A549 (cell line): ENCODE measurements at regions not wholly inside any gene's neighbourhood (a gene's known extent, or its start where the extent isn't known, plus 50 kb on each side); places are given as distances from the start of the nearest gene placed in this dataset.

Experiments used
- ATAC-seq, 2 experiments: fragments of 200-7000 bp in 1 of 2; fragments of >200 bp in 1 of 2; cut with Nextera tagmentation in 1 of 2; cut with Tn5 transposase in 1 of 2; 3 replicates each; pipeline versions ENCODE4 v1.8.0 to v1.9.1; 2018 to 2020; ENCODE audit warnings: mild to moderate bottlenecking in 1 of 2, moderate library complexity in 1 of 2
- CTCF ChIA-PET: fragments of 300-600 bp; sonication (Branson Sonifier 250); formaldehyde crosslinking; extraction: SDS; loops from one replicate; lab custom pipeline; 2021; ENCODE audit warnings: antibody characterized with exemption, inconsistent platforms; lab: Yijun Ruan, JAX
- POLR2A ChIA-PET: fragments of 350-600 bp; formaldehyde crosslinking; extraction: SDS; loops from one replicate; lab custom pipeline; 2021; ENCODE audit warnings: antibody characterized with exemption, inconsistent platforms; lab: Yijun Ruan, JAX
- DNase-seq, 2 experiments: peaks; one replicate each; pipeline versions ENCODE4 v3.0.0 to v3.0.0-alpha.2; 2011 to 2016; ENCODE audit warnings: low read depth in 1 of 2, low spot score in 1 of 2
- FAIRE-seq: peaks from 2 replicates; lab custom pipeline; 2011; peaks lifted over from hg19 to GRCh38; lab: Jason Lieb, UNC
- H3K27ac ChIP-seq, 2 experiments: fragments of >200 bp; sonication (Bioruptor Twin); formaldehyde crosslinking; 3 replicates each; pipeline ENCODE4 v1.5.1; 2016 to 2017
- H3K4me1 ChIP-seq: fragments of >200 bp; sonication (Bioruptor Twin); formaldehyde crosslinking; 3 replicates; pipeline ENCODE4 v1.6.1; 2016
- H3K4me2 ChIP-seq: fragments of >200 bp; sonication (Bioruptor Twin); formaldehyde crosslinking; 3 replicates; pipeline ENCODE4 v1.6.1; 2016
- H3K4me3 ChIP-seq: fragments of >200 bp; sonication (Bioruptor Twin); formaldehyde crosslinking; 3 replicates; pipeline ENCODE4 v1.5.1; 2016
- H3K9me3 ChIP-seq: fragments of >200 bp; sonication (Bioruptor Twin); formaldehyde crosslinking; 3 replicates; pipeline ENCODE4 v1.6.1; 2016
- CBX2 ChIP-seq: fragments of 200-600 bp; sonication (generic); IDR thresholded peaks from 2 replicates; pipeline ENCODE4 v1.6.1; 2016; ENCODE audit warnings: low read depth, mild to moderate bottlenecking, borderline replicate concordance
- CHD2 ChIP-seq: fragments of 150-350 bp; IDR thresholded peaks from 2 replicates; pipeline ENCODE4 v1.6.1; 2014; ENCODE audit warnings: low read length; ENCODE audit not compliant: partially characterized antibody
- EP300 ChIP-seq, 2 experiments: fragments of >200 bp; sonication (Bioruptor Twin); formaldehyde crosslinking; IDR thresholded peaks; 2 replicates in 1 of 2; 3 replicates in 1 of 2; pipeline ENCODE4 v1.6.1; 2016 to 2017
- FOXS1 ChIP-seq: fragments of 250-450 bp; sonication (Bioruptor Pico); IDR thresholded peaks from 2 replicates; pipeline ENCODE4 v1.5.0; 2020; ENCODE audit warnings: mild to moderate bottlenecking, moderate library complexity
- HOXB5 ChIP-seq: fragments of 250-450 bp; sonication (Bioruptor Pico); IDR thresholded peaks from 2 replicates; pipeline ENCODE4 v1.5.0; 2020; ENCODE audit warnings: mild to moderate bottlenecking, moderate library complexity
- JUN ChIP-seq, 2 experiments: fragments of >200 bp; sonication (Bioruptor Twin); formaldehyde crosslinking; IDR thresholded peaks; 2 replicates in 1 of 2; 3 replicates in 1 of 2; pipeline ENCODE4 v1.6.1; 2016 to 2017
- KDM5A ChIP-seq: fragments of 200-600 bp; sonication (generic); IDR thresholded peaks from 2 replicates; pipeline ENCODE4 v1.6.1; 2016; ENCODE audit warnings: antibody characterized with exemption, mild to moderate bottlenecking
- MAZ ChIP-seq: fragments of 150-350 bp; IDR thresholded peaks from 2 replicates; pipeline ENCODE4 v1.6.1; 2014; ENCODE audit warnings: antibody characterized with exemption, low read depth, low read length, borderline replicate concordance
- MYC ChIP-seq: IDR thresholded peaks from 2 replicates; pipeline ENCODE4 v1.6.1; 2012; ENCODE audit warnings: mild to moderate bottlenecking, inconsistent platforms, low read length, improper control_type of control experiment, borderline replicate concordance
- NPAS2 ChIP-seq: fragments of 250-450 bp; sonication (Bioruptor Pico); IDR thresholded peaks from 2 replicates; pipeline ENCODE4 v1.8.0; 2022; ENCODE audit warnings: mild to moderate bottlenecking, moderate library complexity, borderline replicate concordance
- PHF8 ChIP-seq: fragments of 200-600 bp; sonication (generic); IDR thresholded peaks from 2 replicates; pipeline ENCODE4 v1.6.1; 2016; ENCODE audit warnings: low read depth, mild to moderate bottlenecking, antibody characterized with exemption, moderate library complexity, borderline replicate concordance
- POLR2AphosphoS2 ChIP-seq: conservative IDR thresholded peaks from 2 replicates; pipeline ENCODE4 v1.6.1; 2012; ENCODE audit warnings: low read length, improper control_type of control experiment, inconsistent platforms
- RCOR1 ChIP-seq: fragments of 150-350 bp; IDR thresholded peaks from 2 replicates; pipeline ENCODE4 v1.6.1; 2014; ENCODE audit warnings: antibody characterized with exemption, low read length, low read depth
- SREBF2 ChIP-seq: fragments of 450-650 bp; IDR thresholded peaks from 2 replicates; pipeline ENCODE4 v1.6.1; 2014; ENCODE audit warnings: mild to moderate bottlenecking, moderate library complexity
- TP53 ChIP-seq: fragments of 250-450 bp; sonication (Bioruptor Pico); IDR thresholded peaks from 2 replicates; pipeline ENCODE4 v1.5.0; 2021; ENCODE audit warnings: mild to moderate bottlenecking, moderate library complexity
- ZC3H11A ChIP-seq: fragments of 450-650 bp; IDR thresholded peaks from 2 replicates; pipeline ENCODE4 v1.6.1; 2014; ENCODE audit warnings: antibody characterized with exemption, mild to moderate bottlenecking
- ZFP36 ChIP-seq: fragments of 450-650 bp; IDR thresholded peaks from 2 replicates; pipeline ENCODE4 v1.6.1; 2014; ENCODE audit warnings: borderline replicate concordance; ENCODE audit not compliant: partially characterized antibody
- WGBS: methylation state at CpG from one replicate; pipeline ENCODE4 v1.1.6; 2017; ENCODE audit errors: missing lambda C conversion rate; 5-methylcytosine and 5-hydroxymethylcytosine counted together
- TF ChIP-seq, protein P1 (sequence below): fragments of 150-350 bp; IDR thresholded peaks from 2 replicates; pipeline ENCODE4 v1.6.1; 2014; ENCODE audit warnings: low read depth, mild to moderate bottlenecking, low read length
- TF ChIP-seq, protein P2 (sequence below): IDR thresholded peaks from 2 replicates; pipeline ENCODE4 v1.6.1; 2012
- TF ChIP-seq, protein P3 (sequence below): fragments of >200 bp; sonication (Bioruptor Twin); formaldehyde crosslinking; IDR thresholded peaks from 3 replicates; pipeline ENCODE4 v1.5.1; 2016
- TF ChIP-seq, protein P4 (sequence below): fragments of 450-650 bp; IDR thresholded peaks from 2 replicates; pipeline ENCODE4 v1.6.1; 2014; ENCODE audit warnings: antibody characterized with exemption
- TF ChIP-seq, protein P5 (sequence below): IDR thresholded peaks from 2 replicates; pipeline ENCODE4 v1.6.1; 2012

DNA sequence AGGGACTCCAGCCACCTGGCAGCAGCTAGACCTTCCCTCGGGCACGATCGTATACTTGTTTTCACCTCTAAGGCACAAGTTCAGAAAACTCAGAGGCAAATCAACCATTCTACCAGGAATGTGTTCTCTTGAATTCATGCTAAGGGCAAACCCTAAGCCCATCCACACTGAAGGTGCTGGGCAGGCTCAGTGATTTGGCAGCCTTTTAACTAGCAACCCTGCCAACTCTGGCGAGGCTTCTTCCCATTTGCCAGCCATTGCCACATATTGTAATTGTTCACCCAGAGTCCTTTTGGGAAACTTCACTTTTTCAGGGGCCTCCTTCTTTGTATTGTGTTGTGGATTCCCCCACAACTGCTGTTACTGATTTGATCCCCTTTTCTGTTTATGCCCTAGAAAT, 298.6 kb upstream of the LDB2 start:
- CTCF ChIA-PET, result no interaction called here

DNA sequence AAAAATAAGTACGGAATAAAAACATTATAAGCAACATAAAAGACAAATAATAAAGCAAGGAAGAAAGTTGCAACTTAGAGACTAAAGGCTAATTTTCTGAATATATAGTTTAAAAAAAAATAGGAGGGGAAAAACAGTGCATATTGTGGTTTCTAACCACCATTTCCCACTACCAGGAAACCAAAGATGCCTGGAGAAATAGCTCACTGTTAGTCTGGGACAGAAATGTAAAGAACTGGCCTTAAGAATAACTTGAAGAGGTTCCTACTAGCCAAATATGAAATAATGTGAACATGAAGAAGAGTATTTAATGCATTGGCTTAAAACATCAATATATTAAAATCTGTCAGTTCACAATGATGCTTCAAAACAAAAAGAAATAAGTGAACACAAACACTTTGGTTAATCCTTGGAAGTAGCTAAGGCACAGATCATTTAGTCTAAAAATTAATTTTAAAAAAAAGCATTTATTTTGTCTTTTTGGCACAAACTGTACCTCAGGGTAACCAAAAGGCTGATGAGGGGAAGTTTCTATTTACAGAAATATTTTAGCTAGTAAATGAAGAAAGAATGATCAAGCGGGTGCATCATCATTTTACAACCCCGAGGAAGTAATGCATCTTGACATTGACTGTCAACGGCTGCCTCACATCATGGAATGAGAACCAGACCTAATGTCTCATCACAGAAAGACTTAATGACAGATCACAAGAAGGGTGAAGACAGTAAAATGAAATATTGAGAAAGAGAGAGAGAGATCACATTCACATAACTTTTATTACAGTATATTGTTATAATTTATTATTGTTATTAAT, 297.2 kb upstream of the LDB2 start:
- no peak for ATAC-seq
- no peak for FAIRE-seq
- 3% methylated on average over 4 of the region's 4 CpGs for WGBS
- no peak overlapping the region for H3K4me2 ChIP-seq
- no peak for DNase-seq
- POLR2A ChIA-PET, result no interaction called here
- no peak overlapping the region for H3K27ac ChIP-seq
- no peaks in the 10 kb centered on the region for H3K9me3 ChIP-seq
- CTCF ChIA-PET, result no interaction called here
- TF ChIP-seq, protein P1, sequence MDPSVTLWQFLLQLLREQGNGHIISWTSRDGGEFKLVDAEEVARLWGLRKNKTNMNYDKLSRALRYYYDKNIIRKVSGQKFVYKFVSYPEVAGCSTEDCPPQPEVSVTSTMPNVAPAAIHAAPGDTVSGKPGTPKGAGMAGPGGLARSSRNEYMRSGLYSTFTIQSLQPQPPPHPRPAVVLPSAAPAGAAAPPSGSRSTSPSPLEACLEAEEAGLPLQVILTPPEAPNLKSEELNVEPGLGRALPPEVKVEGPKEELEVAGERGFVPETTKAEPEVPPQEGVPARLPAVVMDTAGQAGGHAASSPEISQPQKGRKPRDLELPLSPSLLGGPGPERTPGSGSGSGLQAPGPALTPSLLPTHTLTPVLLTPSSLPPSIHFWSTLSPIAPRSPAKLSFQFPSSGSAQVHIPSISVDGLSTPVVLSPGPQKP, result no peak
- TF ChIP-seq SREBF2 (no peak), TP53 (no peak), FOXS1 (CRISPR knock-in tag) (no peak), PHF8 (no peak), RCOR1 (no peak), CBX2 (no peak)
- TF ChIP-seq, protein P2, sequence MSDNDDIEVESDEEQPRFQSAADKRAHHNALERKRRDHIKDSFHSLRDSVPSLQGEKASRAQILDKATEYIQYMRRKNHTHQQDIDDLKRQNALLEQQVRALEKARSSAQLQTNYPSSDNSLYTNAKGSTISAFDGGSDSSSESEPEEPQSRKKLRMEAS, result no peak
- H3K4me3 ChIP-seq, result no peak overlapping the region
- no peaks in the 10 kb centered on the region for H3K4me1 ChIP-seq

More for the DNA sequence above, 298.6 kb upstream of the LDB2 start:
- Histone ChIP-seq H3K27ac (no peak overlapping the region), H3K9me3 (no peaks in the 10 kb centered on the region), H3K4me2 (no peak overlapping the region), H3K4me1 (no peaks in the 10 kb centered on the region), H3K4me3 (no peak overlapping the region)
- no peak for TF ChIP-seq ZFP36
- TF ChIP-seq KDM5A, result no peak
- no peak for TF ChIP-seq EP300 (IDR thresholded peaks at IDR 0.05)
- POLR2A ChIA-PET, result no interaction called here
- FAIRE-seq (no peak), ATAC-seq (no peak), DNase-seq (no peak)
- WGBS, result 34% methylated on average over 4 of the region's 4 CpGs

DNA sequence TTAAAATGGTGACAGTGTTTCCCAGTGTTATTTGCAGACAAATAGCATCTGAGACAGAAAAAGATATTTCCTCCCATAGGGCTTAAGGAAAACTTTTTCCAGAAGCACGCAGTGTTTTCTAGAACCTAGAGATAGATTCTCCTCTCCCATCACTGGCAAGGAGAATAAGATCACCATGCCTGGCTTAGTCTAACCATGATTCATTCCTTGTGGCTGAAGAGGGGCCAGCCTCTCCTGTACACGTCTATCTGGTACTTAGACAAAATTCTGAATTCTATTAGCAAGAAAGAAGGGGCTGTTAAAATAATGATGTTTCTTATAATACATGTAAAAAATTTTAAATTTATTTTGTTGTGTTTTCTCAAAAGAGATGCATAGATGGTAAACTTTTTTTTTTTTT, 296.1 kb upstream of the LDB2 start:
- no peak for FAIRE-seq
- Histone ChIP-seq H3K9me3 (no peaks in the 10 kb centered on the region), H3K4me1 (no peaks in the 10 kb centered on the region), H3K27ac (no peak overlapping the region), H3K4me2 (no peak overlapping the region), H3K4me3 (no peak overlapping the region)
- ChIA-PET CTCF (no interaction called here), POLR2A (no interaction called here)
- no peak for DNase-seq
- 0% methylated on average over 2 of the region's 2 CpGs for WGBS
- ATAC-seq, result no peak
- TF ChIP-seq, protein P3, sequence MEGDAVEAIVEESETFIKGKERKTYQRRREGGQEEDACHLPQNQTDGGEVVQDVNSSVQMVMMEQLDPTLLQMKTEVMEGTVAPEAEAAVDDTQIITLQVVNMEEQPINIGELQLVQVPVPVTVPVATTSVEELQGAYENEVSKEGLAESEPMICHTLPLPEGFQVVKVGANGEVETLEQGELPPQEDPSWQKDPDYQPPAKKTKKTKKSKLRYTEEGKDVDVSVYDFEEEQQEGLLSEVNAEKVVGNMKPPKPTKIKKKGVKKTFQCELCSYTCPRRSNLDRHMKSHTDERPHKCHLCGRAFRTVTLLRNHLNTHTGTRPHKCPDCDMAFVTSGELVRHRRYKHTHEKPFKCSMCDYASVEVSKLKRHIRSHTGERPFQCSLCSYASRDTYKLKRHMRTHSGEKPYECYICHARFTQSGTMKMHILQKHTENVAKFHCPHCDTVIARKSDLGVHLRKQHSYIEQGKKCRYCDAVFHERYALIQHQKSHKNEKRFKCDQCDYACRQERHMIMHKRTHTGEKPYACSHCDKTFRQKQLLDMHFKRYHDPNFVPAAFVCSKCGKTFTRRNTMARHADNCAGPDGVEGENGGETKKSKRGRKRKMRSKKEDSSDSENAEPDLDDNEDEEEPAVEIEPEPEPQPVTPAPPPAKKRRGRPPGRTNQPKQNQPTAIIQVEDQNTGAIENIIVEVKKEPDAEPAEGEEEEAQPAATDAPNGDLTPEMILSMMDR, result no peak
- TF ChIP-seq ZFP36, result no peak
- no peak for TF ChIP-seq MYC
- TF ChIP-seq JUN (IDR thresholded peaks at IDR 0.05), result no peak
- no peak for TF ChIP-seq HOXB5
- TF ChIP-seq NPAS2, result no peak
- TF ChIP-seq, protein P4, sequence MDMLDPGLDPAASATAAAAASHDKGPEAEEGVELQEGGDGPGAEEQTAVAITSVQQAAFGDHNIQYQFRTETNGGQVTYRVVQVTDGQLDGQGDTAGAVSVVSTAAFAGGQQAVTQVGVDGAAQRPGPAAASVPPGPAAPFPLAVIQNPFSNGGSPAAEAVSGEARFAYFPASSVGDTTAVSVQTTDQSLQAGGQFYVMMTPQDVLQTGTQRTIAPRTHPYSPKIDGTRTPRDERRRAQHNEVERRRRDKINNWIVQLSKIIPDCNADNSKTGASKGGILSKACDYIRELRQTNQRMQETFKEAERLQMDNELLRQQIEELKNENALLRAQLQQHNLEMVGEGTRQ, result no peak
- TF ChIP-seq MAZ, result no peak
- TF ChIP-seq, protein P5, sequence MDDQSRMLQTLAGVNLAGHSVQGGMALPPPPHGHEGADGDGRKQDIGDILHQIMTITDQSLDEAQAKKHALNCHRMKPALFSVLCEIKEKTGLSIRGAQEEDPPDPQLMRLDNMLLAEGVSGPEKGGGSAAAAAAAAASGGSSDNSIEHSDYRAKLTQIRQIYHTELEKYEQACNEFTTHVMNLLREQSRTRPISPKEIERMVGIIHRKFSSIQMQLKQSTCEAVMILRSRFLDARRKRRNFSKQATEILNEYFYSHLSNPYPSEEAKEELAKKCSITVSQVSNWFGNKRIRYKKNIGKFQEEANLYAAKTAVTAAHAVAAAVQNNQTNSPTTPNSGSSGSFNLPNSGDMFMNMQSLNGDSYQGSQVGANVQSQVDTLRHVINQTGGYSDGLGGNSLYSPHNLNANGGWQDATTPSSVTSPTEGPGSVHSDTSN, result no peak
- no peak for TF ChIP-seq FOXS1 (CRISPR knock-in tag)
- TF ChIP-seq CHD2, result no peak
- no peak for TF ChIP-seq POLR2AphosphoS2
- no peak for TF ChIP-seq ZC3H11A
- TF ChIP-seq, protein P2, result no peak
